PC-3 (cell line): ENCODE measurements at regions not wholly inside any gene's neighbourhood (a gene's known extent, or its start where the extent isn't known, plus 50 kb on each side); places are given as distances from the start of the nearest gene placed in this dataset.

Experiments
- EZH2 ChIP-seq: fragments of 300-600 bp; sonication (generic); IDR thresholded peaks from one replicate; pipeline ENCODE4 v1.6.1; 2017; ENCODE audit warnings: antibody characterized with exemption, mild to moderate bottlenecking, low read length; ENCODE audit not compliant: unreplicated experiment
- EZH2phosphoT487 ChIP-seq: fragments of 300-600 bp; sonication (generic); IDR thresholded peaks from 2 replicates; pipeline ENCODE4 v1.6.1; 2018; ENCODE audit warnings: mild to moderate bottlenecking, antibody characterized with exemption, low read length, borderline replicate concordance
- TF ChIP-seq, protein P1 (sequence below): fragments of 300-600 bp; sonication (generic); conservative IDR thresholded peaks from 2 replicates; pipeline ENCODE4 v1.5.1; 2017; ENCODE audit warnings: antibody characterized with exemption, low read depth, mild to moderate bottlenecking, low read length

- TF ChIP-seq, protein P1, sequence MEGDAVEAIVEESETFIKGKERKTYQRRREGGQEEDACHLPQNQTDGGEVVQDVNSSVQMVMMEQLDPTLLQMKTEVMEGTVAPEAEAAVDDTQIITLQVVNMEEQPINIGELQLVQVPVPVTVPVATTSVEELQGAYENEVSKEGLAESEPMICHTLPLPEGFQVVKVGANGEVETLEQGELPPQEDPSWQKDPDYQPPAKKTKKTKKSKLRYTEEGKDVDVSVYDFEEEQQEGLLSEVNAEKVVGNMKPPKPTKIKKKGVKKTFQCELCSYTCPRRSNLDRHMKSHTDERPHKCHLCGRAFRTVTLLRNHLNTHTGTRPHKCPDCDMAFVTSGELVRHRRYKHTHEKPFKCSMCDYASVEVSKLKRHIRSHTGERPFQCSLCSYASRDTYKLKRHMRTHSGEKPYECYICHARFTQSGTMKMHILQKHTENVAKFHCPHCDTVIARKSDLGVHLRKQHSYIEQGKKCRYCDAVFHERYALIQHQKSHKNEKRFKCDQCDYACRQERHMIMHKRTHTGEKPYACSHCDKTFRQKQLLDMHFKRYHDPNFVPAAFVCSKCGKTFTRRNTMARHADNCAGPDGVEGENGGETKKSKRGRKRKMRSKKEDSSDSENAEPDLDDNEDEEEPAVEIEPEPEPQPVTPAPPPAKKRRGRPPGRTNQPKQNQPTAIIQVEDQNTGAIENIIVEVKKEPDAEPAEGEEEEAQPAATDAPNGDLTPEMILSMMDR, result no peak
- no peak for TF ChIP-seq EZH2
- TF ChIP-seq EZH2phosphoT487, result no peak
These were observed 590.8 kb upstream of the FZD8 start for GRCh38 chr10:36232935-36233334.
